ENCODE measurements at regions not wholly inside any gene's neighbourhood (a gene's known extent, or its start where the extent isn't known, plus 50 kb on each side); places are given as distances from the start of the nearest gene placed in this dataset.

DNA sequence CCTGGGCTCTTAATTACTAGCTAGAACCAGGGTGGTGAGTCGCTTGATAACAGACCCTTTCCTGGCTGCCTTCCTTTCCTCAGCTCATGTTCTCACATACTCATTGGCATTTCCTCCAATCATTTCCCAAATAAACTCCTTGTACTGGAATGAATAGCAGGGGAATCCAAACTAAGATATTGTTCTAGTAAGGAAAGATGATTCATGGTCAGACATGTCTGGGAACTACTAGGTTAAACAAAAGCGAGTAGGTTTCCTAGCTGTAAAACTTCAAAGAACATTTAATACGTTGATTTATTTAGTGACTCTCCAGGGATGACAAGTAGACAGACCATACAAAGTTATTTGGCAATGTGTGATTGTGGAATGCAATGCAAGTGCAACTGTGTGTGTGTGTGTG, 121.2 kb upstream of the KCNJ6 start:
- TF ChIP-seq, protein P1, sequence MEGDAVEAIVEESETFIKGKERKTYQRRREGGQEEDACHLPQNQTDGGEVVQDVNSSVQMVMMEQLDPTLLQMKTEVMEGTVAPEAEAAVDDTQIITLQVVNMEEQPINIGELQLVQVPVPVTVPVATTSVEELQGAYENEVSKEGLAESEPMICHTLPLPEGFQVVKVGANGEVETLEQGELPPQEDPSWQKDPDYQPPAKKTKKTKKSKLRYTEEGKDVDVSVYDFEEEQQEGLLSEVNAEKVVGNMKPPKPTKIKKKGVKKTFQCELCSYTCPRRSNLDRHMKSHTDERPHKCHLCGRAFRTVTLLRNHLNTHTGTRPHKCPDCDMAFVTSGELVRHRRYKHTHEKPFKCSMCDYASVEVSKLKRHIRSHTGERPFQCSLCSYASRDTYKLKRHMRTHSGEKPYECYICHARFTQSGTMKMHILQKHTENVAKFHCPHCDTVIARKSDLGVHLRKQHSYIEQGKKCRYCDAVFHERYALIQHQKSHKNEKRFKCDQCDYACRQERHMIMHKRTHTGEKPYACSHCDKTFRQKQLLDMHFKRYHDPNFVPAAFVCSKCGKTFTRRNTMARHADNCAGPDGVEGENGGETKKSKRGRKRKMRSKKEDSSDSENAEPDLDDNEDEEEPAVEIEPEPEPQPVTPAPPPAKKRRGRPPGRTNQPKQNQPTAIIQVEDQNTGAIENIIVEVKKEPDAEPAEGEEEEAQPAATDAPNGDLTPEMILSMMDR (IDR thresholded peaks at IDR 0.05; ENCODE audit: low read length), result no peak
- no peak for TF ChIP-seq EZH2phosphoT487 (IDR thresholded peaks at IDR 0.05; ENCODE audit: low read length)
- TF ChIP-seq EZH2 (optimal IDR thresholded peaks at IDR 0.05; ENCODE audit: low read depth, low read length), result no peak
- Histone ChIP-seq H3K9me2 (replicated peaks; ENCODE audit: insufficient read depth, low read length) (no peaks in the 10 kb centered on the region), H3K9ac (ENCODE audit: low read length) (no peak overlapping the region), H3F3A (ENCODE audit: insufficient read depth, low read length) (no peaks in the 10 kb centered on the region), H3K4me3 (ENCODE audit: low read length) (no peak overlapping the region), H3K9me3 (replicated peaks; ENCODE audit: insufficient read depth, low read length) (no peaks in the 10 kb centered on the region), H3K36me3 (replicated peaks; ENCODE audit: insufficient read depth, low read length) (no peaks in the 10 kb centered on the region), H3K4me2 (ENCODE audit: low read depth, low read length) (no peak overlapping the region), H3K27me3 (replicated peaks; ENCODE audit: insufficient read depth, low read length) (no peaks in the 10 kb centered on the region), H3K79me2 (ENCODE audit: low read length) (no peaks in the 10 kb centered on the region), H3K27ac (ENCODE audit: low read length) (no peak overlapping the region), H3K4me1 (ENCODE audit: low read length) (no peaks in the 10 kb centered on the region), H4K20me1 (ENCODE audit: insufficient read depth, low read length) (no peaks in the 10 kb centered on the region), H2AFZ (ENCODE audit: low read length) (no peak overlapping the region)
- DNase-seq, result no peak

DNA sequence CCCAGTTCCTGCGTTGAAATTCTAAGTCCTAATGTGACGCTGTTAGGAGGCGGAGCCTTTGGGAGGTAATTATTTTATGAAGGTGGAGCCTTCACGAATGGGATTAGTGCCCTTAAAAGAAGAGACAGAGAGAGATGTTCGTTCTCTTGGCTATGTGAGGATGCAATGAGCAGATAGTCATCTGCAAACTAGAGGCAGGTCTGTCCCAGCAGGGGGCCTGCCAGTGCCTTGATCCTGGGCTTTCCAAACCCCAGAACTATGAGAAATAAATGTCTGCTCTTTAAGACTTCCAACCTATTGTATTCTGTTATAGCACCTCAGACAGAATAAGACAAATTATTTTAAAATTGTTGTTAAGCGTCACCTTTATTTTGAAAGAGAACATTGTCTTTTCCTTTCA, 123.1 kb upstream of the KCNJ6 start:
- DNase-seq, result no peak
- H3F3A ChIP-seq (ENCODE audit: insufficient read depth, low read length), result no peaks in the 10 kb centered on the region
- H3K9me3 ChIP-seq (replicated peaks; ENCODE audit: insufficient read depth, low read length), result no peaks in the 10 kb centered on the region
- no peak overlapping the region for H3K9ac ChIP-seq (ENCODE audit: low read length)
- no peak overlapping the region for H3K27ac ChIP-seq (ENCODE audit: low read length)
- H4K20me1 ChIP-seq (ENCODE audit: insufficient read depth, low read length), result no peaks in the 10 kb centered on the region
- no peaks in the 10 kb centered on the region for H3K27me3 ChIP-seq (replicated peaks; ENCODE audit: insufficient read depth, low read length)
- H3K4me3 ChIP-seq (ENCODE audit: low read length), result no peak overlapping the region
- no peaks in the 10 kb centered on the region for H3K4me1 ChIP-seq (ENCODE audit: low read length)
- no peaks in the 10 kb centered on the region for H3K9me2 ChIP-seq (replicated peaks; ENCODE audit: insufficient read depth, low read length)
- H2AFZ ChIP-seq (ENCODE audit: low read length), result no peak overlapping the region
- TF ChIP-seq EZH2phosphoT487 (IDR thresholded peaks at IDR 0.05; ENCODE audit: low read length) (no peak), EZH2 (optimal IDR thresholded peaks at IDR 0.05; ENCODE audit: low read depth, low read length) (no peak)
- TF ChIP-seq, protein P1 (IDR thresholded peaks at IDR 0.05; ENCODE audit: low read length), result no peak
- no peaks in the 10 kb centered on the region for H3K79me2 ChIP-seq (ENCODE audit: low read length)
- no peaks in the 10 kb centered on the region for H3K36me3 ChIP-seq (replicated peaks; ENCODE audit: insufficient read depth, low read length)
- no peak overlapping the region for H3K4me2 ChIP-seq (ENCODE audit: low read depth, low read length)

DNA sequence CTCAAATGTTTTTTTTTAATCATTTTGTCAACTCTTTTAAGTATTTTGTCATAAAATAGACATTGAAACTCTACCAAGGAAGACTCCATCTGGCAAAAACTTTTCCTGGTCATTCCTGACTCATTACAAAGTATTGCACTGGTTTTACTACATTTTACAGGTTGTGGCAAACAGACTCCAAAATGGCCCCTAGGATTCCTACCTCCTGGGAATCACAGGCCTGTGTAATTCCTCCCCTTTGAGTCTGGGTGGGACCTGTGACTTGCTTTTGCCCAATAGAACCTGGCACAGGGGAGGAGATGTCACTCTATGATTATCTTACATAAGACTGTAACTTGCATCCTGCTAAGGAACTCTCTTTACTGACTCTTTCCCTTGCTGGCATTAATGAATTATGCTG, 123.6 kb upstream of the KCNJ6 start:
- Histone ChIP-seq H3K9ac (ENCODE audit: low read length) (no peak overlapping the region), H3K9me2 (replicated peaks; ENCODE audit: insufficient read depth, low read length) (no peaks in the 10 kb centered on the region), H3K4me2 (ENCODE audit: low read depth, low read length) (no peak overlapping the region), H2AFZ (ENCODE audit: low read length) (no peak overlapping the region), H3F3A (ENCODE audit: insufficient read depth, low read length) (no peaks in the 10 kb centered on the region), H3K9me3 (replicated peaks; ENCODE audit: insufficient read depth, low read length) (no peaks in the 10 kb centered on the region), H4K20me1 (ENCODE audit: insufficient read depth, low read length) (no peaks in the 10 kb centered on the region), H3K27ac (ENCODE audit: low read length) (no peak overlapping the region), H3K36me3 (replicated peaks; ENCODE audit: insufficient read depth, low read length) (no peaks in the 10 kb centered on the region), H3K79me2 (ENCODE audit: low read length) (no peaks in the 10 kb centered on the region), H3K27me3 (replicated peaks; ENCODE audit: insufficient read depth, low read length) (no peaks in the 10 kb centered on the region), H3K4me1 (ENCODE audit: low read length) (no peaks in the 10 kb centered on the region), H3K4me3 (ENCODE audit: low read length) (no peak overlapping the region)
- TF ChIP-seq, protein P1 (IDR thresholded peaks at IDR 0.05; ENCODE audit: low read length), result no peak
- TF ChIP-seq EZH2 (optimal IDR thresholded peaks at IDR 0.05; ENCODE audit: low read depth, low read length) (no peak), EZH2phosphoT487 (IDR thresholded peaks at IDR 0.05; ENCODE audit: low read length) (no peak)
- no peak for DNase-seq
